SK-N-SH (cell line): ENCODE measurements at regions not wholly inside any gene's neighbourhood (a gene's known extent, or its start where the extent isn't known, plus 50 kb on each side); places are given as distances from the start of the nearest gene placed in this dataset.

Experiments
- ELF1 ChIP-seq: IDR thresholded peaks from 2 replicates; pipeline ENCODE4 v1.4.0; 2012
- GABPA ChIP-seq: IDR thresholded peaks from 2 replicates; pipeline ENCODE4 v1.4.0; 2012; ENCODE audit warnings: low read depth, mild to moderate bottlenecking
- JUND ChIP-seq: IDR thresholded peaks from 2 replicates; pipeline ENCODE4 v1.4.0; 2012
- MAX ChIP-seq: IDR thresholded peaks from 2 replicates; pipeline ENCODE4 v1.4.0; 2012; ENCODE audit warnings: low read depth
- POLR2AphosphoS5 ChIP-seq: IDR thresholded peaks from 2 replicates; pipeline ENCODE4 v1.6.1; 2012; ENCODE audit warnings: low read depth, low read length
- RAD21 ChIP-seq: IDR thresholded peaks from 2 replicates; pipeline ENCODE4 v1.6.1; 2012; ENCODE audit warnings: mild to moderate bottlenecking, low read length
- SIN3A ChIP-seq: IDR thresholded peaks from 2 replicates; pipeline ENCODE4 v1.6.1; 2012; ENCODE audit warnings: low read depth, mild to moderate bottlenecking, low read length, moderate library complexity, borderline replicate concordance
- TEAD4 ChIP-seq: IDR thresholded peaks from 2 replicates; pipeline ENCODE4 v1.4.0; 2012; ENCODE audit warnings: mild to moderate bottlenecking, borderline replicate concordance; ENCODE audit not compliant: insufficient read depth
- ZBTB33 ChIP-seq: IDR thresholded peaks from 2 replicates; pipeline ENCODE4 v1.4.0; 2012; ENCODE audit warnings: low read depth, borderline replicate concordance
- TF ChIP-seq, protein P1 (sequence below): fragments of 200-600 bp; sonication (generic); IDR thresholded peaks from 2 replicates; pipeline ENCODE4 v1.6.1; 2017; ENCODE audit warnings: antibody characterized with exemption, mild to moderate bottlenecking, moderate library complexity
- TF ChIP-seq, protein P2 (sequence below): IDR thresholded peaks from 2 replicates; pipeline ENCODE4 v1.6.1; 2012; ENCODE audit warnings: mild to moderate bottlenecking, low read depth, low read length, moderate library complexity

DNA sequence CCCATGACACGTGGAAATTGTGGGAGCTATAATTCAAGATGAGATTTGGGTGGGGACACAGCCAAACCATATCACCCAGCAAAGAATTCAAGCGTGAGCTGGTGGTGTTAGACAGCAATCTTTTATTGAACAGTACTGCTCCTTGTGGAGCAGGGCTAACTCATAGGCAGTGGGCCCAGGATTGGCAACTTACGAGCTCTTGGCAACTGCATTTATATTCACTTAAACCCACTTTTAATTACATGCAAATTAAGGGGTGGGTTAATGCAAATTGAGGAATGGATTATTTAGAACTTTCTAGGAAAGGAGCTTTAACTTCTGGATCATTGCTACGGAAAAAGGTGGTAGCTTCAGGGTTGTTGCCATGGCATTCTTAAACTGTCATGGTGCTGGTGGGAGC lies 135.6 kb upstream of the KAZN start:
- TF ChIP-seq, protein P1, sequence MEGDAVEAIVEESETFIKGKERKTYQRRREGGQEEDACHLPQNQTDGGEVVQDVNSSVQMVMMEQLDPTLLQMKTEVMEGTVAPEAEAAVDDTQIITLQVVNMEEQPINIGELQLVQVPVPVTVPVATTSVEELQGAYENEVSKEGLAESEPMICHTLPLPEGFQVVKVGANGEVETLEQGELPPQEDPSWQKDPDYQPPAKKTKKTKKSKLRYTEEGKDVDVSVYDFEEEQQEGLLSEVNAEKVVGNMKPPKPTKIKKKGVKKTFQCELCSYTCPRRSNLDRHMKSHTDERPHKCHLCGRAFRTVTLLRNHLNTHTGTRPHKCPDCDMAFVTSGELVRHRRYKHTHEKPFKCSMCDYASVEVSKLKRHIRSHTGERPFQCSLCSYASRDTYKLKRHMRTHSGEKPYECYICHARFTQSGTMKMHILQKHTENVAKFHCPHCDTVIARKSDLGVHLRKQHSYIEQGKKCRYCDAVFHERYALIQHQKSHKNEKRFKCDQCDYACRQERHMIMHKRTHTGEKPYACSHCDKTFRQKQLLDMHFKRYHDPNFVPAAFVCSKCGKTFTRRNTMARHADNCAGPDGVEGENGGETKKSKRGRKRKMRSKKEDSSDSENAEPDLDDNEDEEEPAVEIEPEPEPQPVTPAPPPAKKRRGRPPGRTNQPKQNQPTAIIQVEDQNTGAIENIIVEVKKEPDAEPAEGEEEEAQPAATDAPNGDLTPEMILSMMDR, result no peak
- TF ChIP-seq RAD21, result no peak
- TF ChIP-seq POLR2AphosphoS5, result no peak
- TF ChIP-seq, protein P2, sequence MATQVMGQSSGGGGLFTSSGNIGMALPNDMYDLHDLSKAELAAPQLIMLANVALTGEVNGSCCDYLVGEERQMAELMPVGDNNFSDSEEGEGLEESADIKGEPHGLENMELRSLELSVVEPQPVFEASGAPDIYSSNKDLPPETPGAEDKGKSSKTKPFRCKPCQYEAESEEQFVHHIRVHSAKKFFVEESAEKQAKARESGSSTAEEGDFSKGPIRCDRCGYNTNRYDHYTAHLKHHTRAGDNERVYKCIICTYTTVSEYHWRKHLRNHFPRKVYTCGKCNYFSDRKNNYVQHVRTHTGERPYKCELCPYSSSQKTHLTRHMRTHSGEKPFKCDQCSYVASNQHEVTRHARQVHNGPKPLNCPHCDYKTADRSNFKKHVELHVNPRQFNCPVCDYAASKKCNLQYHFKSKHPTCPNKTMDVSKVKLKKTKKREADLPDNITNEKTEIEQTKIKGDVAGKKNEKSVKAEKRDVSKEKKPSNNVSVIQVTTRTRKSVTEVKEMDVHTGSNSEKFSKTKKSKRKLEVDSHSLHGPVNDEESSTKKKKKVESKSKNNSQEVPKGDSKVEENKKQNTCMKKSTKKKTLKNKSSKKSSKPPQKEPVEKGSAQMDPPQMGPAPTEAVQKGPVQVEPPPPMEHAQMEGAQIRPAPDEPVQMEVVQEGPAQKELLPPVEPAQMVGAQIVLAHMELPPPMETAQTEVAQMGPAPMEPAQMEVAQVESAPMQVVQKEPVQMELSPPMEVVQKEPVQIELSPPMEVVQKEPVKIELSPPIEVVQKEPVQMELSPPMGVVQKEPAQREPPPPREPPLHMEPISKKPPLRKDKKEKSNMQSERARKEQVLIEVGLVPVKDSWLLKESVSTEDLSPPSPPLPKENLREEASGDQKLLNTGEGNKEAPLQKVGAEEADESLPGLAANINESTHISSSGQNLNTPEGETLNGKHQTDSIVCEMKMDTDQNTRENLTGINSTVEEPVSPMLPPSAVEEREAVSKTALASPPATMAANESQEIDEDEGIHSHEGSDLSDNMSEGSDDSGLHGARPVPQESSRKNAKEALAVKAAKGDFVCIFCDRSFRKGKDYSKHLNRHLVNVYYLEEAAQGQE, result no peak
- no peak for TF ChIP-seq ELF1
- TF ChIP-seq SIN3A, result no peak
- no peak for TF ChIP-seq GABPA
- no peak for TF ChIP-seq TEAD4
- TF ChIP-seq MAX, result no peak
- no peak for TF ChIP-seq JUND
- no peak for TF ChIP-seq ZBTB33
